ENCODE measurements at regions not wholly inside any gene's neighbourhood (a gene's known extent, or its start where the extent isn't known, plus 50 kb on each side); places are given as distances from the start of the nearest gene placed in this dataset.

- Histone ChIP-seq H3K4me3 (ENCODE audit: low read depth, low read length, poor library complexity, severe bottlenecking) (no peak overlapping the region), H3K27ac (ENCODE audit: low read depth, low read length, poor library complexity, severe bottlenecking) (no peak overlapping the region), H3K36me3 (ENCODE audit: insufficient read depth, low read length, poor library complexity, severe bottlenecking) (no peaks in the 10 kb centered on the region), H3K27me3 (replicated peaks; ENCODE audit: insufficient read depth, low read depth, low read length, poor library complexity) (no peaks in the 10 kb centered on the region), H3K4me1 (ENCODE audit: insufficient read depth, low read length, poor library complexity, severe bottlenecking) (no peaks in the 10 kb centered on the region), H3K9me3 (ENCODE audit: low read depth, low read length, poor library complexity, severe bottlenecking) (no peaks in the 10 kb centered on the region)
- ChIA-PET CTCF (no interaction called here), POLR2A (ENCODE audit: low non-redundant PET) (no interaction called here)
- no TSS peak for BruUV-seq (replicated peaks)
- no peak for DNase-seq (ENCODE audit: low spot score)
- intact Hi-C loops (cut with micrococcal nuclease; ENCODE audit: unreplicated experiment): no loop called here
- TF ChIP-seq EZH2 (IDR thresholded peaks at IDR 0.05; ENCODE audit: borderline replicate concordance, low read depth, low read length, poor library complexity, severe bottlenecking) (no peak), CTCF (conservative IDR thresholded peaks at IDR 0.05; ENCODE audit: low read depth, low read length) (no peak)
Observed at GRCh38 chr4:120431180-120431579, 364.5 kb upstream of the MAD2L1 start.

- no peak overlapping the region for H3K27ac ChIP-seq (ENCODE audit: low read depth, low read length, poor library complexity, severe bottlenecking)
- ChIA-PET POLR2A (ENCODE audit: low non-redundant PET) (no interaction called here), CTCF (no interaction called here)
- H3K36me3 ChIP-seq (ENCODE audit: insufficient read depth, low read length, poor library complexity, severe bottlenecking): no peaks in the 10 kb centered on the region
- H3K9me3 ChIP-seq (ENCODE audit: low read depth, low read length, poor library complexity, severe bottlenecking): no peaks in the 10 kb centered on the region
- intact Hi-C loops (cut with micrococcal nuclease; ENCODE audit: unreplicated experiment): no loop called here
- H3K4me1 ChIP-seq (ENCODE audit: insufficient read depth, low read length, poor library complexity, severe bottlenecking): no peaks in the 10 kb centered on the region
- H3K4me3 ChIP-seq (ENCODE audit: low read depth, low read length, poor library complexity, severe bottlenecking): no peak overlapping the region
- no peak for DNase-seq (ENCODE audit: low spot score)
- no peaks in the 10 kb centered on the region for H3K27me3 ChIP-seq (replicated peaks; ENCODE audit: insufficient read depth, low read depth, low read length, poor library complexity)
- TF ChIP-seq EZH2 (IDR thresholded peaks at IDR 0.05; ENCODE audit: borderline replicate concordance, low read depth, low read length, poor library complexity, severe bottlenecking) (no peak), CTCF (conservative IDR thresholded peaks at IDR 0.05; ENCODE audit: low read depth, low read length) (no peak)
- BruUV-seq (replicated peaks): no TSS peak
Observed at GRCh38 chr4:120418146-120418545, 351.5 kb upstream of the MAD2L1 start.

- no peak overlapping the region for H3K27ac ChIP-seq (ENCODE audit: low read depth, low read length, poor library complexity, severe bottlenecking)
- H3K4me3 ChIP-seq (ENCODE audit: low read depth, low read length, poor library complexity, severe bottlenecking): no peak overlapping the region
- DNase-seq (ENCODE audit: low spot score): no peak
- ChIA-PET POLR2A (ENCODE audit: low non-redundant PET) (no interaction called here), CTCF (no interaction called here)
- no peaks in the 10 kb centered on the region for H3K27me3 ChIP-seq (replicated peaks; ENCODE audit: insufficient read depth, low read depth, low read length, poor library complexity)
- no peaks in the 10 kb centered on the region for H3K36me3 ChIP-seq (ENCODE audit: insufficient read depth, low read length, poor library complexity, severe bottlenecking)
- no TSS peak for BruUV-seq (replicated peaks)
- TF ChIP-seq EZH2 (IDR thresholded peaks at IDR 0.05; ENCODE audit: borderline replicate concordance, low read depth, low read length, poor library complexity, severe bottlenecking): no peak
- no peak for TF ChIP-seq CTCF (conservative IDR thresholded peaks at IDR 0.05; ENCODE audit: low read depth, low read length)
- intact Hi-C loops (cut with micrococcal nuclease; ENCODE audit: unreplicated experiment): no loop called here
- no peaks in the 10 kb centered on the region for H3K4me1 ChIP-seq (ENCODE audit: insufficient read depth, low read length, poor library complexity, severe bottlenecking)
- no peaks in the 10 kb centered on the region for H3K9me3 ChIP-seq (ENCODE audit: low read depth, low read length, poor library complexity, severe bottlenecking)
Observed at GRCh38 chr4:120415896-120416295, 349.2 kb upstream of the MAD2L1 start.
